ENCODE measurements at regions not wholly inside any gene's neighbourhood (a gene's known extent, or its start where the extent isn't known, plus 50 kb on each side); places are given as distances from the start of the nearest gene placed in this dataset.
A peak's percentile ranks its signal among the peaks of the same experiment; 100 is the strongest.

DNA sequence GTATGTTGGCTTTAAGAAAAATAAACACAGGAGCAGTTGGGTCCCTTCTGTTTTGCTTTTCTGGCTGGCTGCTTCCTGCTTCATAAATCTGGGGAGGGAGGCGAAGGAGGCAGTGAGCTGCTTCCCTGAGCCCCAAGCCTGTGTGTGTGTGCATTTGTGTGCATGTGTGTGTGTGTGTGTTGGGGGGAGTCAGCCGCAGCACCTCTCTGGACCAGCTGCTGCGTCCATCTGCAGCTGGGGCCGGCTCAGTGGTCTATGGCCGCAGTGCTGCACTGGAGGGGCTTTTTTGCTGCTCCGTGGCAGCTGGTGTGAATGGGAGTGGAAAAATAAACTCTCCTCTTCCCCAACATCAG, 192.3 kb downstream of the RNF144A start:
- H3K27ac Mint-ChIP-seq: peak overlapping the region; percentile 94
- Histone ChIP-seq H2AFZ (replicated peaks) (no peak overlapping the region), H3K79me2 (ENCODE audit: low read depth) (no peaks in the 10 kb centered on the region), H3K36me3 (no peaks in the 10 kb centered on the region), H3K27me3 (no peaks in the 10 kb centered on the region), H3K27ac (no peak overlapping the region), H4K20me1 (ENCODE audit: low read depth) (no peaks in the 10 kb centered on the region), H3F3A (ENCODE audit: low read depth) (peaks cover 6% of the 10 kb centered on the region), H3K9me3 (ENCODE audit: low read depth) (no peaks in the 10 kb centered on the region), H3K4me3 (no peak overlapping the region), H3K9ac (no peak overlapping the region), H3K4me2 (no peak overlapping the region), H3K4me1 (peaks cover 8% of the 10 kb centered on the region)
- H3K4me3 Mint-ChIP-seq: no peak overlapping the region
- H3K9me3 Mint-ChIP-seq: peaks cover 7% of the 10 kb centered on the region
- DNase-seq (ENCODE audit: low spot score): no peak
- no peak for TF ChIP-seq EZH2phosphoT487 (IDR thresholded peaks at IDR 0.05)
- TF ChIP-seq CTCF (IDR thresholded peaks at IDR 0.05): no peak
- TF ChIP-seq EZH2 (IDR thresholded peaks at IDR 0.05): no peak
- H3K36me3 Mint-ChIP-seq: peaks cover 5% of the 10 kb centered on the region
- H3K4me1 Mint-ChIP-seq: peaks cover 21% of the 10 kb centered on the region
- H3K27me3 Mint-ChIP-seq (ENCODE audit: insufficient read depth, low read depth): peaks cover 2% of the 10 kb centered on the region

DNA sequence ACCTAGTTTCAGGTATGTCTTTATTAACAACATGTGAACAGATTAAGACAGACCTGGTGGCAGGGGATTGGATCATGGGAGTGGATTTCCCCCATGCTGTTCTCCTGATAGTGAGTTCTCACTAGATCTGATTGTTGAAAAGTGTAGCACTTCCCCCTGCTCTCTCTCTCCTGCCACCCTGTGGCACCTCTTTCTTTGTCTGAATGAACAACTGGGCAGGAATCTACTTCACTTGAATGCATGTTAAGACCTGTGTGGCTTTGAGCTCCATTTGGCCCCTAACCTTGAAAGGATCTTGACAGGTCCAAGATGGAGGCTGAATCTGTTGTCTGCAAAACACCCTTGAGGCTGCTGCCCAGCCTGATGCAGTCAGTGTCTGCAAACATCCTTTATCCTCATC, 194.4 kb downstream of the RNF144A start:
- H3K27me3 ChIP-seq: no peaks in the 10 kb centered on the region
- peaks cover 6% of the 10 kb centered on the region for H3F3A ChIP-seq (ENCODE audit: low read depth)
- DNase-seq (ENCODE audit: low spot score): peak; percentile 23
- Mint-ChIP-seq H3K9me3 (peaks cover 7% of the 10 kb centered on the region), H3K27me3 (ENCODE audit: insufficient read depth, low read depth) (no peaks in the 10 kb centered on the region), H3K27ac (no peak overlapping the region), H3K4me3 (no peak overlapping the region), H3K36me3 (peaks cover 5% of the 10 kb centered on the region), H3K4me1 (peaks cover 21% of the 10 kb centered on the region)
- H2AFZ ChIP-seq (replicated peaks): no peak overlapping the region
- TF ChIP-seq EZH2 (IDR thresholded peaks at IDR 0.05) (no peak), EZH2phosphoT487 (IDR thresholded peaks at IDR 0.05) (no peak), CTCF (IDR thresholded peaks at IDR 0.05) (peak; percentile 20)
- no peak overlapping the region for H3K4me3 ChIP-seq
- no peaks in the 10 kb centered on the region for H3K9me3 ChIP-seq (ENCODE audit: low read depth)
- H3K4me2 ChIP-seq: no peak overlapping the region
- H3K9ac ChIP-seq: no peak overlapping the region
- peaks cover 8% of the 10 kb centered on the region for H3K4me1 ChIP-seq
- no peaks in the 10 kb centered on the region for H4K20me1 ChIP-seq (ENCODE audit: low read depth)
- no peak overlapping the region for H3K27ac ChIP-seq
- no peaks in the 10 kb centered on the region for H3K36me3 ChIP-seq
- H3K79me2 ChIP-seq (ENCODE audit: low read depth): no peaks in the 10 kb centered on the region

DNA sequence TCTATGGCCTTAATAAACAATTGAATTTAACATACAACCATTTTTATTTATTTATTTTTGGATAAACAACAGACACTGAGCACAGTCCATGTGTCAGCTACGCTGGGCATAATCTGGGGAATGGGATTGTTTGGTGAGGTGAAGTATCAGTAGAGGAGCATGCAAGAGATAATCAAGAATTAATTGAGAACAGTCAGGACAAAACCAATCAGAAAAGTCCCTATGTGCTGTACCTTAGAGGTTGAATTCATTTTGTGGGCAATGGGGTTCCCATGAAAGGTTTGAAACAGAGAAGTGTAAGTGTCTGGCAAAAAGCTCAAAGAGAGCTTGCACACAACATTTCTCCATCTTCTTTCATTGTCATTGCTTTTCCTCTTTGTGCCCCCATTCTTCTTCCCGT, 198.2 kb downstream of the RNF144A start:
- H3K27me3 Mint-ChIP-seq (ENCODE audit: insufficient read depth, low read depth): no peaks in the 10 kb centered on the region
- Histone ChIP-seq H3F3A (ENCODE audit: low read depth) (peaks cover under 1% of the 10 kb centered on the region), H3K36me3 (no peaks in the 10 kb centered on the region)

More for the DNA sequence above, 198.2 kb downstream of the RNF144A start:
- no peak overlapping the region for H3K4me3 ChIP-seq
- H3K9me3 Mint-ChIP-seq: peaks cover 7% of the 10 kb centered on the region
- H4K20me1 ChIP-seq (ENCODE audit: low read depth): no peaks in the 10 kb centered on the region
- no peak overlapping the region for H3K27ac Mint-ChIP-seq
- no peak overlapping the region for H2AFZ ChIP-seq (replicated peaks)
- H3K79me2 ChIP-seq (ENCODE audit: low read depth): no peaks in the 10 kb centered on the region
- no peak overlapping the region for H3K27ac ChIP-seq
- no peaks in the 10 kb centered on the region for H3K27me3 ChIP-seq
- no peak for DNase-seq (ENCODE audit: low spot score)
- H3K9ac ChIP-seq: no peak overlapping the region
- no peak for TF ChIP-seq CTCF (IDR thresholded peaks at IDR 0.05)
- TF ChIP-seq EZH2phosphoT487 (IDR thresholded peaks at IDR 0.05): no peak
- TF ChIP-seq EZH2 (IDR thresholded peaks at IDR 0.05): no peak
- H3K4me1 ChIP-seq: peaks cover 3% of the 10 kb centered on the region
- no peak overlapping the region for H3K4me3 Mint-ChIP-seq
- H3K4me2 ChIP-seq: no peak overlapping the region
- peaks cover 1% of the 10 kb centered on the region for H3K36me3 Mint-ChIP-seq
- H3K9me3 ChIP-seq (ENCODE audit: low read depth): no peaks in the 10 kb centered on the region
- peaks cover 24% of the 10 kb centered on the region for H3K4me1 Mint-ChIP-seq
